Left lung (tissue), 4 donors: ENCODE measurements at regions not wholly inside any gene's neighbourhood (a gene's known extent, or its start where the extent isn't known, plus 50 kb on each side); places are given as distances from the start of the nearest gene placed in this dataset.

ENCODE experiments used
- ATAC-seq: fragments of 200-7000 bp; cut with Tn5 transposase; one replicate; pipeline ENCODE4 v1.9.1; 2020; ENCODE audit warnings: moderate library complexity
- DNase-seq, 4 donors: peaks; one replicate each; pipeline ENCODE4 v3.0.0-alpha.2; 2013 to 2020
- H3K27ac ChIP-seq, 2 donors: fragments of 200-600 bp; sonication (generic) in 1 of 2; one replicate each; pipeline versions ENCODE4 v1.5.0 to v1.8.0; 2020 to 2021
- H3K27me3 ChIP-seq, 2 donors: fragments of 200-600 bp; sonication (generic) in 1 of 2; one replicate each; pipeline versions ENCODE4 v1.5.0 to v1.8.0; 2020 to 2021
- H3K36me3 ChIP-seq, 2 donors: fragments of 200-600 bp; sonication (generic) in 1 of 2; one replicate each; pipeline versions ENCODE4 v1.5.0 to v1.8.0; 2020 to 2021
- H3K4me1 ChIP-seq, 2 donors: fragments of 200-600 bp; one replicate each; pipeline ENCODE4 v1.8.0; 2021
- H3K4me3 ChIP-seq, 2 donors: fragments of 200-600 bp; sonication (generic) in 1 of 2; one replicate each; pipeline versions ENCODE4 v1.5.0 to v1.8.0; 2020 to 2021; ENCODE audit warnings: mild to moderate bottlenecking in 1 of 2
- H3K9me3 ChIP-seq, 2 donors: fragments of 200-600 bp; sonication (generic) in 1 of 2; one replicate each; pipeline versions ENCODE4 v1.5.0 to v1.8.0; 2020 to 2021
- intact Hi-C, 2 donors: fragments of 100-400 bp; cut with DNase I; formaldehyde crosslinking; loops; one replicate each; pipeline versions ENCODE4 v1.11.2 to v1.14.2; 2022
- TF ChIP-seq, protein P1 (sequence below), 2 donors: fragments of 200-600 bp; sonication (generic) in 1 of 2; IDR thresholded peaks; one replicate each; pipeline versions ENCODE4 v1.5.0 to v1.8.0; 2021; ENCODE audit warnings: antibody characterized with exemption in 2 of 2
- donor health status: DM: no; HTN: yes; CAD: no.
- donor health status: DM: no; HTN: no; CAD: no.

GRCh38 chr16:22971346-22971924, 157.5 kb downstream of the HS3ST2 start:
- TF ChIP-seq, protein P1, sequence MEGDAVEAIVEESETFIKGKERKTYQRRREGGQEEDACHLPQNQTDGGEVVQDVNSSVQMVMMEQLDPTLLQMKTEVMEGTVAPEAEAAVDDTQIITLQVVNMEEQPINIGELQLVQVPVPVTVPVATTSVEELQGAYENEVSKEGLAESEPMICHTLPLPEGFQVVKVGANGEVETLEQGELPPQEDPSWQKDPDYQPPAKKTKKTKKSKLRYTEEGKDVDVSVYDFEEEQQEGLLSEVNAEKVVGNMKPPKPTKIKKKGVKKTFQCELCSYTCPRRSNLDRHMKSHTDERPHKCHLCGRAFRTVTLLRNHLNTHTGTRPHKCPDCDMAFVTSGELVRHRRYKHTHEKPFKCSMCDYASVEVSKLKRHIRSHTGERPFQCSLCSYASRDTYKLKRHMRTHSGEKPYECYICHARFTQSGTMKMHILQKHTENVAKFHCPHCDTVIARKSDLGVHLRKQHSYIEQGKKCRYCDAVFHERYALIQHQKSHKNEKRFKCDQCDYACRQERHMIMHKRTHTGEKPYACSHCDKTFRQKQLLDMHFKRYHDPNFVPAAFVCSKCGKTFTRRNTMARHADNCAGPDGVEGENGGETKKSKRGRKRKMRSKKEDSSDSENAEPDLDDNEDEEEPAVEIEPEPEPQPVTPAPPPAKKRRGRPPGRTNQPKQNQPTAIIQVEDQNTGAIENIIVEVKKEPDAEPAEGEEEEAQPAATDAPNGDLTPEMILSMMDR (IDR thresholded peaks at IDR 0.05) = no peak
- H3K4me1 ChIP-seq = no peaks in the 10 kb centered on the region
- intact Hi-C loops = no loop called here
- no peak overlapping the region for H3K27ac ChIP-seq
- H3K36me3 ChIP-seq = no peaks in the 10 kb centered on the region
- DNase-seq (no peak), ATAC-seq (no peak)
- peaks cover 0 to 5% of the 10 kb centered on the region in 2 donors for H3K27me3 ChIP-seq
- H3K9me3 ChIP-seq = no peaks in the 10 kb centered on the region
- H3K4me3 ChIP-seq = no peak overlapping the region

DNA sequence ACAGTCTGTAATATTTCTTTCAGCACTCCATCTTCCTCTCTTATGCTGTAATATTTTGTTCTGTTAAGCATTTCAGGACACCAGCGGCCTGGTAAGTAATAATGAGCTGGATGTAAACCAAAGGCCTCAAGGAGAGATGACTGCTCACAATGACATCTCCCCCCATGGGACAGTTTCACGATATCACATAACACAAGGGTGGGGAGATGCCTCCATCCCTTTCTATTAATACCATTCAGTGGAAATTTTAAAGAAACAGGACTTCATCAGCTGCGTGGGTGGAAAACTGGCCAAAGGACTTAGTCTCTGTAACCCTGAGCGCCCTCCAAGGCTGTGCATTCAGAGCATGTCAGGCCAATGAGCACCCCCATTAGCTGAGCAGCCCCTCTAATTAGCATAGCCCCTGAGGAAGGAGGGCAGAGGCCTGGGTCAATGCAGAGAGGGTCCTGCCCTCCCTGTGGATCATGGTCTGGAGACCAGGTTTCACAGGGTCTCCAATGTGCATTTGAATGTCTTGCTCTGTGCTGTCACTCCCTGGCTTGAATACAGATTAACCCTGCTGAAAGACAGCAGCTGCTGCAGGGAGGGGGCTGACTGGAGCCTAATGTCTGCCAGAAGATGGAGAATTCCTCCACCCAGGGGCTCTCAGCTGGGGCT, 156.4 kb downstream of the HS3ST2 start:
- TF ChIP-seq, protein P1 (IDR thresholded peaks at IDR 0.05) = no peak
- Histone ChIP-seq H3K4me1 (no peaks in the 10 kb centered on the region), H3K36me3 (no peaks in the 10 kb centered on the region), H3K4me3 (no peak overlapping the region), H3K27ac (no peak overlapping the region), H3K27me3 (peaks cover 0 to under 1% of the 10 kb centered on the region in 2 donors), H3K9me3 (no peaks in the 10 kb centered on the region)
- peak in 2 of 4 donors; percentile 24 to 47 for DNase-seq
- no peak for ATAC-seq
- intact Hi-C loops = no loop called here

DNA sequence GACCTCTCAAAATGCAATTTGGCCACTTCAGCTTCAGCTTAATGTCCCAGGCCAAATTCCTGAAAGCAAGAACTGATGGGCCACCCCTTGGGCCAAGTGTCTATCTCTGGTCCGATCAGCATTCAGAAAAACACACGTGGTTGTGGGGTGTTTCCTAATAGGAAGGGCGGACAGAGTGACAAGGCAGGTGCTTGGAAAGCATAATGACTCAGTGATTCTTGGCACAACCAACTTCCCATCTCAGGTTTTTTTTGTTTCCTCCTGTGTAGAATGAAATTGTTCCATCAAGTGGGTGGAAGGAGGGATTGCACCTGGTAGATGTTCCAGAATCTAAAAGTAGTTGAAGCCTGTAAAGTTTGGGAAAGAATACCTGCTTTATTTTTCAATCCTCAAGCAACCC, 155.6 kb downstream of the HS3ST2 start:
- no peaks in the 10 kb centered on the region for H3K4me1 ChIP-seq
- intact Hi-C loops = no loop called here
- no peaks in the 10 kb centered on the region for H3K9me3 ChIP-seq
- no peaks in the 10 kb centered on the region for H3K36me3 ChIP-seq
- H3K27me3 ChIP-seq = peaks cover 0 to 7% of the 10 kb centered on the region in 2 donors
- H3K4me3 ChIP-seq = no peak overlapping the region
- ATAC-seq (no peak), DNase-seq (no peak)
- no peak overlapping the region for H3K27ac ChIP-seq
- TF ChIP-seq, protein P1 (IDR thresholded peaks at IDR 0.05) = no peak

DNA sequence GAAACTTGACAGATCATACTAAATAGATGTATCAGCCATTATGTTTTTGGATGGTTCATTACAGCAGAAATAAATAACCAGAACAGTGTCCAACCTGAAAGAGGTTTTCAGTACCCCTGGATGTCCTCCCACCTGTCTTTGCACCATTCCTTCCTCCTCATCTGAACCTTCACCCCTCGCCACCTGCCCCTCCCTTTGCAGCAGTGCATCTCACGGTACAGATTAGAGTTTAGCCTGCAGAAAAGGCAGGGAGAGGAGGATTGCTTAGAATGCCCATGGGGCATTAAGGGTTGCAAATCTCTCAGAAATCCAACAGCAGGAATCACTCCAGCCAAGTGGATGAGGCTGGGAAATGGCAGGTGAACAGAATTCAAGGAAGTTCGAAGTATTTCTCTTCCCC, 155.0 kb downstream of the HS3ST2 start:
- Histone ChIP-seq H3K4me1 (no peaks in the 10 kb centered on the region), H3K4me3 (no peak overlapping the region), H3K9me3 (no peaks in the 10 kb centered on the region), H3K27ac (no peak overlapping the region), H3K36me3 (no peaks in the 10 kb centered on the region), H3K27me3 (peaks cover 0 to 7% of the 10 kb centered on the region in 2 donors)
- DNase-seq (no peak), ATAC-seq (no peak)
- intact Hi-C loops = no loop called here
- TF ChIP-seq, protein P1 (IDR thresholded peaks at IDR 0.05) = no peak

GRCh38 chr16:22967521-22968095, 153.6 kb downstream of the HS3ST2 start:
- no peaks in the 10 kb centered on the region for H3K4me1 ChIP-seq
- ATAC-seq (no peak), DNase-seq (no peak)
- peaks cover 0 to 8% of the 10 kb centered on the region in 2 donors for H3K27me3 ChIP-seq
- TF ChIP-seq, protein P1 (IDR thresholded peaks at IDR 0.05) = no peak
- H3K27ac ChIP-seq = no peak overlapping the region
- H3K36me3 ChIP-seq = no peaks in the 10 kb centered on the region
- no peak overlapping the region for H3K4me3 ChIP-seq
- intact Hi-C loops = no loop called here
- no peaks in the 10 kb centered on the region for H3K9me3 ChIP-seq
